ENCODE measurements at regions not wholly inside any gene's neighbourhood (a gene's known extent, or its start where the extent isn't known, plus 50 kb on each side); places are given as distances from the start of the nearest gene placed in this dataset.

GRCh38 chr7:47649919-47650318 lies 68.0 kb upstream of the TNS3 start:
- Histone ChIP-seq H4K20me1 (ENCODE audit: insufficient read depth, poor library complexity, severe bottlenecking) (no peaks in the 10 kb centered on the region), H3K9me3 (ENCODE audit: low read depth) (no peaks in the 10 kb centered on the region), H3K36me3 (replicated peaks; ENCODE audit: insufficient read depth, low read depth) (no peaks in the 10 kb centered on the region), H3K27me3 (no peaks in the 10 kb centered on the region), H2AFZ (no peak overlapping the region), H3K4me3 (no peak overlapping the region), H3K4me1 (ENCODE audit: insufficient read depth) (peaks cover 32% of the 10 kb centered on the region), H3K79me2 (no peaks in the 10 kb centered on the region), H3K4me2 (no peak overlapping the region), H3K9me2 (replicated peaks; ENCODE audit: insufficient read depth) (no peaks in the 10 kb centered on the region), H3K27ac (no peak overlapping the region)
- no peak for DNase-seq (ENCODE audit: low spot score)
- 91% methylated on average over 7 of the region's 7 CpGs for WGBS (ENCODE audit: low lambda C conversion rate, missing lambda C conversion rate)
- TF ChIP-seq EZH2 (IDR thresholded peaks at IDR 0.05; ENCODE audit: borderline replicate concordance) (no peak), EZH2phosphoT487 (IDR thresholded peaks at IDR 0.05; ENCODE audit: low read depth, severe bottlenecking, unreplicated experiment) (no peak), CTCF (IDR thresholded peaks at IDR 0.05; ENCODE audit: poor library complexity) (no peak)

- Histone ChIP-seq H3K27ac (peak overlapping the region; percentile 76), H2AFZ (no peak overlapping the region), H3K9me3 (ENCODE audit: low read depth) (no peaks in the 10 kb centered on the region), H3K27me3 (no peaks in the 10 kb centered on the region), H4K20me1 (ENCODE audit: insufficient read depth, poor library complexity, severe bottlenecking) (no peaks in the 10 kb centered on the region), H3K4me3 (no peak overlapping the region), H3K4me1 (ENCODE audit: insufficient read depth) (peaks cover 32% of the 10 kb centered on the region), H3K36me3 (replicated peaks; ENCODE audit: insufficient read depth, low read depth) (no peaks in the 10 kb centered on the region), H3K4me2 (no peak overlapping the region), H3K9me2 (replicated peaks; ENCODE audit: insufficient read depth) (no peaks in the 10 kb centered on the region), H3K79me2 (no peaks in the 10 kb centered on the region)
- WGBS (ENCODE audit: low lambda C conversion rate, missing lambda C conversion rate), result 68% methylated on average over 7 of the region's 7 CpGs
- TF ChIP-seq EZH2 (IDR thresholded peaks at IDR 0.05; ENCODE audit: borderline replicate concordance) (no peak), EZH2phosphoT487 (IDR thresholded peaks at IDR 0.05; ENCODE audit: low read depth, severe bottlenecking, unreplicated experiment) (no peak), CTCF (IDR thresholded peaks at IDR 0.05; ENCODE audit: poor library complexity) (no peak)
- no peak for DNase-seq (ENCODE audit: low spot score)
Observed at GRCh38 chr7:47648275-47648925, 66.5 kb upstream of the TNS3 start.

- Histone ChIP-seq H2AFZ (no peak overlapping the region), H3K4me3 (no peak overlapping the region), H3K27ac (peak overlapping the region; percentile 76)
Observed at GRCh38 chr7:47647918-47648250, 66.0 kb upstream of the TNS3 start.

More at GRCh38 chr7:47647918-47648250, 66.0 kb upstream of the TNS3 start:
- H3K4me1 ChIP-seq (ENCODE audit: insufficient read depth), result peaks cover 32% of the 10 kb centered on the region
- H3K79me2 ChIP-seq, result no peaks in the 10 kb centered on the region
- no peaks in the 10 kb centered on the region for H3K27me3 ChIP-seq
- no peaks in the 10 kb centered on the region for H3K9me2 ChIP-seq (replicated peaks; ENCODE audit: insufficient read depth)
- 92% methylated on average over 2 of the region's 2 CpGs for WGBS (ENCODE audit: low lambda C conversion rate, missing lambda C conversion rate)
- H4K20me1 ChIP-seq (ENCODE audit: insufficient read depth, poor library complexity, severe bottlenecking), result no peaks in the 10 kb centered on the region
- H3K4me2 ChIP-seq, result peak overlapping the region; percentile 50
- H3K36me3 ChIP-seq (replicated peaks; ENCODE audit: insufficient read depth, low read depth), result no peaks in the 10 kb centered on the region
- TF ChIP-seq CTCF (IDR thresholded peaks at IDR 0.05; ENCODE audit: poor library complexity) (no peak), EZH2phosphoT487 (IDR thresholded peaks at IDR 0.05; ENCODE audit: low read depth, severe bottlenecking, unreplicated experiment) (no peak), EZH2 (IDR thresholded peaks at IDR 0.05; ENCODE audit: borderline replicate concordance) (no peak)
- no peaks in the 10 kb centered on the region for H3K9me3 ChIP-seq (ENCODE audit: low read depth)
- DNase-seq (ENCODE audit: low spot score), result no peak
